ENCODE measurements at regions not wholly inside any gene's neighbourhood (a gene's known extent, or its start where the extent isn't known, plus 50 kb on each side); places are given as distances from the start of the nearest gene placed in this dataset.
"Not testable (repeated sequence)": the region's sequence is repeated elsewhere in the genome, so short reads cannot be mapped to it uniquely, and the experiment has no call there.

DNA sequence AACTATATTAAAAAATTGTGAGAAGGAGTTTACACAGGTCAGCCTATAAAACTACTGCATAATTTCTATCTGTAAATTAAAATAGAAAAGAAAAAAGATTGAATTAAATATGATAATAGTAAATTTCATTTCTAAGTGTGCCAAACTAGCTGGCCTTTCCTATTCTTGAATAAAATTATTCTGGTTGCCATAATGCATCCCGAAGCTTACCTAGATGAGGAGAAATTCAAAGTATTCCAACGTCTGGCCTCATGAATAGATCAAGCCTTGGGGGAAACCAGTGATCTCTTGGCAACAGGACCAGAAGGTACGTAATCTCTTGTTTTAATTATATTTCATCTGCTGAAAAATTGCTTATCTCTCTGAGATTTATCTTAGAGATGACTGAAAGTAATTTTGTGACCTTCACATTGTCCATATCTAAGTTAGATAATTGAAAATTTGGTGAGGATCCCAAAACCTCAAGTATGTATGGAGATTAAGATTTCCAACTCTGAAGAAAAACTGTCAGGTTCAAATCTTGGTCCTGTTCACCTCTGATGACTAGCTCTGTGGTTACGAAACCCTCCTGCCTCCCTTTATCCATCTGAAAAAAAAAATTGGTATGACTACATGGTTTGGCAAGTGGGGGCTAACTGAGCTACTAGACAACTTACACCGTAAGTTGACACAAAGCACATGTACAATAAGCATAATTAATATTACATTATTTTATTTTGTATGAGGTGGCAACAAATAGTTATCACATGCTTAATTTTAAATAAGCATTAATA is 891.4 kb upstream of the ADAMTS5 start:
- TF ChIP-seq, protein P1, sequence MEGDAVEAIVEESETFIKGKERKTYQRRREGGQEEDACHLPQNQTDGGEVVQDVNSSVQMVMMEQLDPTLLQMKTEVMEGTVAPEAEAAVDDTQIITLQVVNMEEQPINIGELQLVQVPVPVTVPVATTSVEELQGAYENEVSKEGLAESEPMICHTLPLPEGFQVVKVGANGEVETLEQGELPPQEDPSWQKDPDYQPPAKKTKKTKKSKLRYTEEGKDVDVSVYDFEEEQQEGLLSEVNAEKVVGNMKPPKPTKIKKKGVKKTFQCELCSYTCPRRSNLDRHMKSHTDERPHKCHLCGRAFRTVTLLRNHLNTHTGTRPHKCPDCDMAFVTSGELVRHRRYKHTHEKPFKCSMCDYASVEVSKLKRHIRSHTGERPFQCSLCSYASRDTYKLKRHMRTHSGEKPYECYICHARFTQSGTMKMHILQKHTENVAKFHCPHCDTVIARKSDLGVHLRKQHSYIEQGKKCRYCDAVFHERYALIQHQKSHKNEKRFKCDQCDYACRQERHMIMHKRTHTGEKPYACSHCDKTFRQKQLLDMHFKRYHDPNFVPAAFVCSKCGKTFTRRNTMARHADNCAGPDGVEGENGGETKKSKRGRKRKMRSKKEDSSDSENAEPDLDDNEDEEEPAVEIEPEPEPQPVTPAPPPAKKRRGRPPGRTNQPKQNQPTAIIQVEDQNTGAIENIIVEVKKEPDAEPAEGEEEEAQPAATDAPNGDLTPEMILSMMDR (conservative IDR thresholded peaks at IDR 0.05; ENCODE audit: low read depth in 2 of 2), result not testable (repeated sequence)
- TF ChIP-seq EZH2 (IDR thresholded peaks at IDR 0.05; ENCODE audit: low read depth, unreplicated experiment); JUNB (IDR thresholded peaks at IDR 0.05; ENCODE audit: unreplicated experiment); CREB1 (CRISPR knock-in tag; IDR thresholded peaks at IDR 0.05; ENCODE audit: low read depth); EZH2phosphoT487 (IDR thresholded peaks at IDR 0.05; ENCODE audit: unreplicated experiment); POLR2AphosphoS5 (IDR thresholded peaks at IDR 0.05; ENCODE audit: low read depth); ZNF331 (CRISPR knock-in tag; IDR thresholded peaks at IDR 0.05; ENCODE audit: low read depth); STAT1 (IDR thresholded peaks at IDR 0.05; ENCODE audit: unreplicated experiment); NANOG (IDR thresholded peaks at IDR 0.05; ENCODE audit: borderline replicate concordance); ZNF114 (CRISPR knock-in tag; IDR thresholded peaks at IDR 0.05): not testable (repeated sequence)
- TF ChIP-seq, protein P2, sequence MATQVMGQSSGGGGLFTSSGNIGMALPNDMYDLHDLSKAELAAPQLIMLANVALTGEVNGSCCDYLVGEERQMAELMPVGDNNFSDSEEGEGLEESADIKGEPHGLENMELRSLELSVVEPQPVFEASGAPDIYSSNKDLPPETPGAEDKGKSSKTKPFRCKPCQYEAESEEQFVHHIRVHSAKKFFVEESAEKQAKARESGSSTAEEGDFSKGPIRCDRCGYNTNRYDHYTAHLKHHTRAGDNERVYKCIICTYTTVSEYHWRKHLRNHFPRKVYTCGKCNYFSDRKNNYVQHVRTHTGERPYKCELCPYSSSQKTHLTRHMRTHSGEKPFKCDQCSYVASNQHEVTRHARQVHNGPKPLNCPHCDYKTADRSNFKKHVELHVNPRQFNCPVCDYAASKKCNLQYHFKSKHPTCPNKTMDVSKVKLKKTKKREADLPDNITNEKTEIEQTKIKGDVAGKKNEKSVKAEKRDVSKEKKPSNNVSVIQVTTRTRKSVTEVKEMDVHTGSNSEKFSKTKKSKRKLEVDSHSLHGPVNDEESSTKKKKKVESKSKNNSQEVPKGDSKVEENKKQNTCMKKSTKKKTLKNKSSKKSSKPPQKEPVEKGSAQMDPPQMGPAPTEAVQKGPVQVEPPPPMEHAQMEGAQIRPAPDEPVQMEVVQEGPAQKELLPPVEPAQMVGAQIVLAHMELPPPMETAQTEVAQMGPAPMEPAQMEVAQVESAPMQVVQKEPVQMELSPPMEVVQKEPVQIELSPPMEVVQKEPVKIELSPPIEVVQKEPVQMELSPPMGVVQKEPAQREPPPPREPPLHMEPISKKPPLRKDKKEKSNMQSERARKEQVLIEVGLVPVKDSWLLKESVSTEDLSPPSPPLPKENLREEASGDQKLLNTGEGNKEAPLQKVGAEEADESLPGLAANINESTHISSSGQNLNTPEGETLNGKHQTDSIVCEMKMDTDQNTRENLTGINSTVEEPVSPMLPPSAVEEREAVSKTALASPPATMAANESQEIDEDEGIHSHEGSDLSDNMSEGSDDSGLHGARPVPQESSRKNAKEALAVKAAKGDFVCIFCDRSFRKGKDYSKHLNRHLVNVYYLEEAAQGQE (IDR thresholded peaks at IDR 0.05; ENCODE audit: unreplicated experiment), result not testable (repeated sequence)
- TF ChIP-seq, protein P3, sequence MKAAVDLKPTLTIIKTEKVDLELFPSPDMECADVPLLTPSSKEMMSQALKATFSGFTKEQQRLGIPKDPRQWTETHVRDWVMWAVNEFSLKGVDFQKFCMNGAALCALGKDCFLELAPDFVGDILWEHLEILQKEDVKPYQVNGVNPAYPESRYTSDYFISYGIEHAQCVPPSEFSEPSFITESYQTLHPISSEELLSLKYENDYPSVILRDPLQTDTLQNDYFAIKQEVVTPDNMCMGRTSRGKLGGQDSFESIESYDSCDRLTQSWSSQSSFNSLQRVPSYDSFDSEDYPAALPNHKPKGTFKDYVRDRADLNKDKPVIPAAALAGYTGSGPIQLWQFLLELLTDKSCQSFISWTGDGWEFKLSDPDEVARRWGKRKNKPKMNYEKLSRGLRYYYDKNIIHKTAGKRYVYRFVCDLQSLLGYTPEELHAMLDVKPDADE (IDR thresholded peaks at IDR 0.05), result not testable (repeated sequence)
- TF ChIP-seq, protein P4, sequence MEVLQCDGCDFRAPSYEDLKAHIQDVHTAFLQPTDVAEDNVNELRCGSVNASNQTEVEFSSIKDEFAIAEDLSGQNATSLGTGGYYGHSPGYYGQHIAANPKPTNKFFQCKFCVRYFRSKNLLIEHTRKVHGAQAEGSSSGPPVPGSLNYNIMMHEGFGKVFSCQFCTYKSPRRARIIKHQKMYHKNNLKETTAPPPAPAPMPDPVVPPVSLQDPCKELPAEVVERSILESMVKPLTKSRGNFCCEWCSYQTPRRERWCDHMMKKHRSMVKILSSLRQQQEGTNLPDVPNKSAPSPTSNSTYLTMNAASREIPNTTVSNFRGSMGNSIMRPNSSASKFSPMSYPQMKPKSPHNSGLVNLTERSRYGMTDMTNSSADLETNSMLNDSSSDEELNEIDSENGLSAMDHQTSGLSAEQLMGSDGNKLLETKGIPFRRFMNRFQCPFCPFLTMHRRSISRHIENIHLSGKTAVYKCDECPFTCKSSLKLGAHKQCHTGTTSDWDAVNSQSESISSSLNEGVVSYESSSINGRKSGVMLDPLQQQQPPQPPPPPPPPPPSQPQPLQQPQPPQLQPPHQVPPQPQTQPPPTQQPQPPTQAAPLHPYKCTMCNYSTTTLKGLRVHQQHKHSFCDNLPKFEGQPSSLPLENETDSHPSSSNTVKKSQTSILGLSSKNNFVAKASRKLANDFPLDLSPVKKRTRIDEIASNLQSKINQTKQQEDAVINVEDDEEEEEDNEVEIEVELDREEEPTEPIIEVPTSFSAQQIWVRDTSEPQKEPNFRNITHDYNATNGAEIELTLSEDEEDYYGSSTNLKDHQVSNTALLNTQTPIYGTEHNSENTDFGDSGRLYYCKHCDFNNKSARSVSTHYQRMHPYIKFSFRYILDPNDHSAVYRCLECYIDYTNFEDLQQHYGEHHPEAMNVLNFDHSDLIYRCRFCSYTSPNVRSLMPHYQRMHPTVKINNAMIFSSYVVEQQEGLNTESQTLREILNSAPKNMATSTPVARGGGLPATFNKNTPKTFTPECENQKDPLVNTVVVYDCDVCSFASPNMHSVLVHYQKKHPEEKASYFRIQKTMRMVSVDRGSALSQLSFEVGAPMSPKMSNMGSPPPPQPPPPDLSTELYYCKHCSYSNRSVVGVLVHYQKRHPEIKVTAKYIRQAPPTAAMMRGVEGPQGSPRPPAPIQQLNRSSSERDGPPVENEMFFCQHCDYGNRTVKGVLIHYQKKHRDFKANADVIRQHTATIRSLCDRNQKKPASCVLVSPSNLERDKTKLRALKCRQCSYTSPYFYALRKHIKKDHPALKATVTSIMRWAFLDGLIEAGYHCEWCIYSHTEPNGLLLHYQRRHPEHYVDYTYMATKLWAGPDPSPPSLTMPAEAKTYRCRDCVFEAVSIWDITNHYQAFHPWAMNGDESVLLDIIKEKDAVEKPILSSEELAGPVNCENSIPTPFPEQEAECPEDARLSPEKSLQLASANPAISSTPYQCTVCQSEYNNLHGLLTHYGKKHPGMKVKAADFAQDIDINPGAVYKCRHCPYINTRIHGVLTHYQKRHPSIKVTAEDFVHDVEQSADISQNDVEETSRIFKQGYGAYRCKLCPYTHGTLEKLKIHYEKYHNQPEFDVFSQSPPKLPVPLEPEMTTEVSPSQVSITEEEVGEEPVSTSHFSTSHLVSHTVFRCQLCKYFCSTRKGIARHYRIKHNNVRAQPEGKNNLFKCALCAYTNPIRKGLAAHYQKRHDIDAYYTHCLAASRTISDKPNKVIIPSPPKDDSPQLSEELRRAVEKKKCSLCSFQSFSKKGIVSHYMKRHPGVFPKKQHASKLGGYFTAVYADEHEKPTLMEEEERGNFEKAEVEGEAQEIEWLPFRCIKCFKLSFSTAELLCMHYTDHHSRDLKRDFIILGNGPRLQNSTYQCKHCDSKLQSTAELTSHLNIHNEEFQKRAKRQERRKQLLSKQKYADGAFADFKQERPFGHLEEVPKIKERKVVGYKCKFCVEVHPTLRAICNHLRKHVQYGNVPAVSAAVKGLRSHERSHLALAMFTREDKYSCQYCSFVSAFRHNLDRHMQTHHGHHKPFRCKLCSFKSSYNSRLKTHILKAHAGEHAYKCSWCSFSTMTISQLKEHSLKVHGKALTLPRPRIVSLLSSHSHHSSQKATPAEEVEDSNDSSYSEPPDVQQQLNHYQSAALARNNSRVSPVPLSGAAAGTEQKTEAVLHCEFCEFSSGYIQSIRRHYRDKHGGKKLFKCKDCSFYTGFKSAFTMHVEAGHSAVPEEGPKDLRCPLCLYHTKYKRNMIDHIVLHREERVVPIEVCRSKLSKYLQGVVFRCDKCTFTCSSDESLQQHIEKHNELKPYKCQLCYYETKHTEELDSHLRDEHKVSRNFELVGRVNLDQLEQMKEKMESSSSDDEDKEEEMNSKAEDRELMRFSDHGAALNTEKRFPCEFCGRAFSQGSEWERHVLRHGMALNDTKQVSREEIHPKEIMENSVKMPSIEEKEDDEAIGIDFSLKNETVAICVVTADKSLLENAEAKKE (CRISPR knock-in tag; IDR thresholded peaks at IDR 0.05), result not testable (repeated sequence)

All from GM23338 (cell line).